ENCODE measurements at regions not wholly inside any gene's neighbourhood (a gene's known extent, or its start where the extent isn't known, plus 50 kb on each side); places are given as distances from the start of the nearest gene placed in this dataset.

DNA sequence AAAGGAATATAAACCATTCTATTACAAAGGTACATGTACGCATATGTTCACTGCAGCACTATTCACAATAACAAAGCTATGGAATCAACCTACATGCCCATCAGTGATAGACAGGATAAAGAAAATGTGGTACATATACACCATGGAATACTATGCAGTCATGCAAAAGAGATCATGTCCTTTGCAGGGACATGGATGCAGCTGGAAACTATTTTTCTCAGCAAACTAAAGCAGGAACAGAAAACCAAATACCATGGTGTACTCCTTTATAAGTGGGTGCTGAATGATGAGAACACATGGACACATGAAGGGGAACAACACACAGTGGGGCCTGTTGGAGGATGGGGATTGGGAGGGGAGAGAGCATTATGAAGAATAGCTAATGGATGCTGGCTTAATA is 104.6 kb upstream of the CENPW start:
- H3K27me3 ChIP-seq, result no peaks in the 10 kb centered on the region

DNA sequence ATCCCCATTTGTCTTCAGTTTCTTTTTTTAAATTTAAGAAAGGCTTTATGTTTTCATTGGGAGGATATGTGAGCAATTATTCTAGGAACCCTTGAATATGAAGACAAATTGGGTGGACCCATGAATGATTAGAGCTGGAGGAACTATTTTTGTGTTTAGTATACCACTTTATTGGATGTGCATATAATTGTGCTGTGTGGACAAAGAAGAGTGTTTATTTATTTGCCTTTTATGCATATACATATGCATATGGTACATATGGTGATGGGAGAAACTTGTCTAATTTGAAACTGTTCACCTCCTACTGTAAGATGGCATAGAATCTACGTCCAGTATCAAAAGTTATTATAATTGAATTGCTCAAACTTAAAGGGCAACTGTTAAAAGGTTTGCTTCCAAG is 94.8 kb upstream of the CENPW start:
- TF ChIP-seq, protein P1, sequence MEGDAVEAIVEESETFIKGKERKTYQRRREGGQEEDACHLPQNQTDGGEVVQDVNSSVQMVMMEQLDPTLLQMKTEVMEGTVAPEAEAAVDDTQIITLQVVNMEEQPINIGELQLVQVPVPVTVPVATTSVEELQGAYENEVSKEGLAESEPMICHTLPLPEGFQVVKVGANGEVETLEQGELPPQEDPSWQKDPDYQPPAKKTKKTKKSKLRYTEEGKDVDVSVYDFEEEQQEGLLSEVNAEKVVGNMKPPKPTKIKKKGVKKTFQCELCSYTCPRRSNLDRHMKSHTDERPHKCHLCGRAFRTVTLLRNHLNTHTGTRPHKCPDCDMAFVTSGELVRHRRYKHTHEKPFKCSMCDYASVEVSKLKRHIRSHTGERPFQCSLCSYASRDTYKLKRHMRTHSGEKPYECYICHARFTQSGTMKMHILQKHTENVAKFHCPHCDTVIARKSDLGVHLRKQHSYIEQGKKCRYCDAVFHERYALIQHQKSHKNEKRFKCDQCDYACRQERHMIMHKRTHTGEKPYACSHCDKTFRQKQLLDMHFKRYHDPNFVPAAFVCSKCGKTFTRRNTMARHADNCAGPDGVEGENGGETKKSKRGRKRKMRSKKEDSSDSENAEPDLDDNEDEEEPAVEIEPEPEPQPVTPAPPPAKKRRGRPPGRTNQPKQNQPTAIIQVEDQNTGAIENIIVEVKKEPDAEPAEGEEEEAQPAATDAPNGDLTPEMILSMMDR (IDR thresholded peaks at IDR 0.05; ENCODE audit: low read depth, low read length), result no peak
- no peak for DNase-seq
- Histone ChIP-seq H3K4me3 (ENCODE audit: low read depth, low read length) (no peak overlapping the region), H3K9me3 (no peaks in the 10 kb centered on the region; the same call in 1 of the 2 replicates), H3K4me1 (no peaks in the 10 kb centered on the region), H3K36me3 (no peaks in the 10 kb centered on the region), H3K27me3 (no peaks in the 10 kb centered on the region)

More for the DNA sequence above, 104.6 kb upstream of the CENPW start:
- Histone ChIP-seq H3K4me1 (no peaks in the 10 kb centered on the region), H3K9me3 (no peaks in the 10 kb centered on the region), H3K4me3 (ENCODE audit: low read depth, low read length) (no peak overlapping the region), H3K36me3 (no peaks in the 10 kb centered on the region)
- TF ChIP-seq, protein P1 (IDR thresholded peaks at IDR 0.05; ENCODE audit: low read depth, low read length), result no peak
- DNase-seq, result no peak

GRCh38 chr6:126252154-126252553 is 87.8 kb upstream of the CENPW start:
- Histone ChIP-seq H3K4me1 (no peaks in the 10 kb centered on the region), H3K4me3 (ENCODE audit: low read depth, low read length) (no peak overlapping the region), H3K27me3 (no peaks in the 10 kb centered on the region), H3K9me3 (no peaks in the 10 kb centered on the region), H3K36me3 (no peaks in the 10 kb centered on the region)
- DNase-seq, result no peak
- TF ChIP-seq, protein P1 (IDR thresholded peaks at IDR 0.05; ENCODE audit: low read depth, low read length), result no peak

DNA sequence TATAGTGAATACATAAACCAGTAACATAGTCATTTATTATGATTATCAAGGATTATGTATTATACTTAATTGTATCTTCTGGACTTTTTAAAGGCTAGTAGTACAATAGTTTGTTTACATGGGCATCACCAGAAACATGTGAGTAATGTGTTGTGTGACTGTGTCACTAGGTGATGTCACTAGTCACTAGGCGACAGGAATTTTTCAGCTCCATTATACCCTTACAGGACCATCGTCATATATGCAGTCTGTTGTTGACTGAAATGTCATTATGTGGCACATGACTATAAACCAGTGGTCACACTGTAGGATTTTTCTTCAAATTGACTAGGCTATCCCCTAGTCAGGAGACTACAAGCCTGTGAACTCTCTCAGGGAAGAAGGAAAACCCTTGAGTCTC is 86.5 kb upstream of the CENPW start:
- no peak overlapping the region for H3K4me3 ChIP-seq (ENCODE audit: low read depth, low read length)
- TF ChIP-seq, protein P1 (IDR thresholded peaks at IDR 0.05; ENCODE audit: low read depth, low read length), result no peak
- DNase-seq, result no peak
- H3K9me3 ChIP-seq, result no peaks in the 10 kb centered on the region
- no peaks in the 10 kb centered on the region for H3K27me3 ChIP-seq
- H3K4me1 ChIP-seq, result no peaks in the 10 kb centered on the region
- H3K36me3 ChIP-seq, result no peaks in the 10 kb centered on the region

DNA sequence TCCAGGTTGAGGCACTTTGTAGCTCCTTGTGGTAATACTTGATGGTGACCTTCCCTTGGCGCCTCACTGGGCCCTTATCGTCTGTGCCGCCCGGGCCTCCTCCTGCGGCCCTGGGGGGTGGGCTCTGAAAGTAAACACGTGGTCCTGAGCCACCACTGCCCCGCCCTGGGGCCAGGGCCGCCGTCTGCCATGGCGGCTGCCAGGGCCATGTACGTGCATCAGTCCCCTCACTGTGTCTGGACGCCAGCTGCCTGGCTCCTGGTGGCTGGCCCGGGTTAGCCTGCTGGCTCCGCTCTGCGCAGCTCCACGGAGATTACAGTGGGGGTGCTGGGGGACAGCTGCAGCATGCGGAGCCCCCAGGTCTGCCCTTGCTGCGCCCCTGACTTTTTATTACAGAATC is 81.8 kb upstream of the CENPW start:
- Histone ChIP-seq H3K36me3 (no peaks in the 10 kb centered on the region), H3K9me3 (no peaks in the 10 kb centered on the region), H3K4me1 (no peaks in the 10 kb centered on the region), H3K4me3 (ENCODE audit: low read depth, low read length) (no peak overlapping the region), H3K27me3 (no peaks in the 10 kb centered on the region)
- no peak for DNase-seq
- TF ChIP-seq, protein P1 (IDR thresholded peaks at IDR 0.05; ENCODE audit: low read depth, low read length), result no peak

DNA sequence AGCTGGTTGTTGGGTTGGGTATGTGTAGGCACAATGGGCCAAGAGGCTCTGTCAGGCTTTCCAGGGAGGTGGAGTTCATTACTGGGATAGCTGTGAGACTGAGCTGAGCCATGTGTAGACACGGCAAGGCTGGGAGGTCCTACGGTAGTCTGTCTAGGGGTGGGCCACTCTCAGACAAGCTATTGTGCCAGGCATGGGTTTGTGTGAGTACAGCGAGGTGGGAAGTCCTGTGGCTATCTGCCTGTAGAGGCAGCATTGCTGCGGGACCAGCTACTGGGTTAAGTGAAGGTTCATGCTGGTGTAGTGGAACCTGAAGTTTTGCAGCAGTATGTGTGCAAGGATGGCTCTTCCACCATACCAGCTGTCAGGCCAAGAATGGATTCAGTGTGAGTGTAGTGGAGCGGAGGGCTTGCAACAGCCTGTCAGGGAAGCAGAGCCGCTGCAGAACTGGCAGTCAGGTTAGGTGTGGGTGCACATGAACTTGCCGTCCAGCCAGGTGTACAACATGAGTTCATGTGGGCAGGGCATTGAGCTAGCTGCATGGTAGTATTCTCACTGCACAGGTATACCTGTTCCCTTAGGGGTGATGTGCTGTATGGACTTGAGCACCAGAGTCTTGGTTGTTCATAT is 78.0 kb upstream of the CENPW start:
- Histone ChIP-seq H3K27me3 (no peaks in the 10 kb centered on the region), H3K4me1 (no peaks in the 10 kb centered on the region), H3K9me3 (no peaks in the 10 kb centered on the region), H3K4me3 (ENCODE audit: low read depth, low read length) (no peak overlapping the region), H3K36me3 (no peaks in the 10 kb centered on the region)
- TF ChIP-seq, protein P1 (IDR thresholded peaks at IDR 0.05; ENCODE audit: low read depth, low read length), result no peak
- DNase-seq, result no peak

All from BE2C (cell line).